ENCODE measurements at regions not wholly inside any gene's neighbourhood (a gene's known extent, or its start where the extent isn't known, plus 50 kb on each side); places are given as distances from the start of the nearest gene placed in this dataset.

DNA sequence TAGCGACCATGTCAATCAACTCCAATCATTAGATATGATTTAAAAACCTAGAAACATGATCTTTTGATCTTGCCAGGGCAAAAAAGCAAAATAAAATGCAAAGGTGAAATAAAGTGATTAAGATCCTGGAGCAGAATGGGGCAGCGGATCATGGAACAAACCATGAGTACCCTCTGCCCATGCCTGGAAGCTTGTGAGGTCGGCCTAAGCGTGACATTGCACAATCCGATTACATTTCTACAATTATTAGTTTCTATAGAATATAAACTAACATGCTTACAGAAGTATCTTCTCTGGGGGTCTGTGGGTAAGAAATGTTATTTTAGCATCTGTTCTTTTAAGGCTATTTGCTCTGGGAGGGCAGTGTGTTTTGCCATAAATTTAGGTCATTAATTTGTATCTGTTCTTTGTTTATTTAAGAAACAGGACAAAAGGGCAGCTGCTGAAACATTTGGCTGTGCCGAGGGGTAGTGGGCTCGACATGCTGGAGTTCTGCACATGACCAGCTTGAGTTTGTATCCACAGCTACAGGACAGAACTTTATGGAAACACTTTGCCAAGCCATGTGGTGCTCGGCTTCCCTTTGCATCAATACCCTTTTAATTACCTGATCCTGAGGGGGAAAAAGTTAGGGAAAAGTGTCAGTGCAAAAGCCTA lies 55.9 kb downstream of the ZBTB18 start:
- TF ChIP-seq, protein P1, sequence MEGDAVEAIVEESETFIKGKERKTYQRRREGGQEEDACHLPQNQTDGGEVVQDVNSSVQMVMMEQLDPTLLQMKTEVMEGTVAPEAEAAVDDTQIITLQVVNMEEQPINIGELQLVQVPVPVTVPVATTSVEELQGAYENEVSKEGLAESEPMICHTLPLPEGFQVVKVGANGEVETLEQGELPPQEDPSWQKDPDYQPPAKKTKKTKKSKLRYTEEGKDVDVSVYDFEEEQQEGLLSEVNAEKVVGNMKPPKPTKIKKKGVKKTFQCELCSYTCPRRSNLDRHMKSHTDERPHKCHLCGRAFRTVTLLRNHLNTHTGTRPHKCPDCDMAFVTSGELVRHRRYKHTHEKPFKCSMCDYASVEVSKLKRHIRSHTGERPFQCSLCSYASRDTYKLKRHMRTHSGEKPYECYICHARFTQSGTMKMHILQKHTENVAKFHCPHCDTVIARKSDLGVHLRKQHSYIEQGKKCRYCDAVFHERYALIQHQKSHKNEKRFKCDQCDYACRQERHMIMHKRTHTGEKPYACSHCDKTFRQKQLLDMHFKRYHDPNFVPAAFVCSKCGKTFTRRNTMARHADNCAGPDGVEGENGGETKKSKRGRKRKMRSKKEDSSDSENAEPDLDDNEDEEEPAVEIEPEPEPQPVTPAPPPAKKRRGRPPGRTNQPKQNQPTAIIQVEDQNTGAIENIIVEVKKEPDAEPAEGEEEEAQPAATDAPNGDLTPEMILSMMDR (IDR thresholded peaks at IDR 0.05; ENCODE audit: control insufficient read depth, extremely low read depth, insufficient read depth), result no peak
- no peak overlapping the region for H3K4me3 ChIP-seq (ENCODE audit: low read depth, low read length)
- DNase-seq (ENCODE audit: low read depth), result no peak

DNA sequence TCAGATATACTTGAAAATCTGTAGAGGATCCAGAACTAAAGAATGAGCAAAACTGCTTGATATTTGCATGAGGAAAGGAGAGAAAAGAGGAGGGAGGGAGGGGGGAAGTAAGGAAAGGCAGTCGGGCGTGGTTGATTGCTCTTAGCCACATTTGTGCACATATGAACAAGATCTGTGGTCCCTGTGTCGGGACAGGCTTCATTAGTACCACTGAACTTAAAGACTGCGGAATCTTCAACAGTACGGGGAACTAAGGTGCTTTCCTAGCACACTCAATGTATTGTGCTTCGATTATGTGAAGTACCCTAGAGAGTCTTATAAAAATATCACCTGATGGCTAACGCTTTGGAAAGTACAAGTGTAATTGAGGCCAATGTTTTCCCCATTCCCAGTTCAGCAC lies 59.9 kb downstream of the ZBTB18 start:
- DNase-seq (ENCODE audit: low read depth), result no peak
- no peak overlapping the region for H3K4me3 ChIP-seq (ENCODE audit: low read depth, low read length)
- TF ChIP-seq, protein P1 (IDR thresholded peaks at IDR 0.05; ENCODE audit: control insufficient read depth, extremely low read depth, insufficient read depth), result no peak

DNA sequence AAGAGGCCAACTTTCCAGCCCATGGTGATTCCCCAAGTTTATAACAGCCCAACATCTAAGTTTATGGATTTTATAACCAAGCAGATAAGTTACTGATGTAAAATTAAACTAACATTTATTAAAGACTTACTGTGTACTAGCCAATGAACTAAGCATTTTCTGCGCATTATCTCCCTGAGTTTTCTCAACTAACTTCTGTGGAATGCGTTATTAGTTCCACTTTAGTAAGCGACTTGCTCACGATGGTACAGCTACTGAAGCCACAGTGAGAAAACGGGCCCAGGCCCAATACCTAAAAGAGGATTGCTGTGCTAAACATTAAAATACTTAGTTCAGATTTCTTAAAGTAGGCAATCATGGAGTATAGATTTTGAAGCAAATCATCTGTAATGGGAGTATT lies 61.0 kb downstream of the ZBTB18 start:
- TF ChIP-seq, protein P1 (IDR thresholded peaks at IDR 0.05; ENCODE audit: control insufficient read depth, extremely low read depth, insufficient read depth), result no peak
- no peak for DNase-seq (ENCODE audit: low read depth)
- no peak overlapping the region for H3K4me3 ChIP-seq (ENCODE audit: low read depth, low read length)

DNA sequence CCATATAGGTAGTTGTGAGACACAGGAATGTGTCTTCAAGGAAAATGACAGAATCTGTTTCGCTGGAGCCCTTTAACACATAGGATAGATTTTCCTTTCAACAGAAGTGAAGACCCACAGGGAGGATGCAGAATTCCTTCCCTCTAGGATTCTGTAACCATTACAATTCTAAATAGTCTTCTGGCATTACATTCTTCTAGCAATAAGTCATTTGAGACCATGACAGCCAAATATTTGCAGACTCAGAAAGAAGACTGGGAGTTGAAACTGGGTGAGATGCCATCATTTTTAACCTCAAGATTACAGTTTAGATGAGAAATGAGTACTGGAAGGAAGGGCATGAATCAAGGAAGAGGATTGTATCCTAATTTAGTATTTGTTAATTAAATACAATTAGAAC lies 61.6 kb downstream of the ZBTB18 start:
- TF ChIP-seq, protein P1 (IDR thresholded peaks at IDR 0.05; ENCODE audit: control insufficient read depth, extremely low read depth, insufficient read depth), result no peak
- no peak for DNase-seq (ENCODE audit: low read depth)
- H3K4me3 ChIP-seq (ENCODE audit: low read depth, low read length), result no peak overlapping the region

DNA sequence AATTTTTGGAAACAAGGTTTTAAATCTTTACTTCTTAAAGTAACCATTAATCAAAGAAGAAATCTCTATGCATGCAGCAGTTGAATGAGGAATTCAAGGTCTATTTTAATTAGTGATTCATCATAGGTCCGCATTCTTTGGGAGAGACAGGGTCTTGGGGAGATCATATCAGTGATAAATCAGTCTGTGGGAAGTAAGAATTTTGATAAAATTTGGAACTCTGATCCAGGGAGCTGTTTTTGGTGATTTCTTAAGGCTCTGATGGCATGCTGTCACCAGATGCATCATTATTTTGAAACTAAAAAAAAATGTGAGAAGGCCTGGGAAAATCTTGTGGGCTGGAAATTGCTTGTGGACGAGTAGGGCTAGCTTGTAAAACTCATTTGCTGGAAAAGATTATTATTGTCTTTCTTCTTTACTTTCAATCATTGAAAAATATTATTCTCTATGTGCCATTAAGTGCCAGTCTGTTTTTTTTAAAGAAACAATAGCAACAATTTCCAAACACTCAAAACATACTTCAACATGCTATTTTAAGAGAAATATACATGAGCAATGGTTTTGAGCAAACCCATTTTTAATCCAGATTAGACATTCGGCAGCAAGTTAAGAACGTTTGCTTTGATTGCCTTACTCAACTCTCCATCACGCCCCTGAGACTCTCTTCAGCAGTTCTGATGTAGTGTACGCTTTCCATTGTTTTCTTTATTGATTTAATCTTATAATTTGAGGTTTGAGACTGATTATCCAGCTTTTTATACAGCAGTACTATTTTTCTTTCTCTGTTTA lies 62.6 kb downstream of the ZBTB18 start:
- DNase-seq (ENCODE audit: low read depth), result no peak
- no peak overlapping the region for H3K4me3 ChIP-seq (ENCODE audit: low read depth, low read length)
- TF ChIP-seq, protein P1 (IDR thresholded peaks at IDR 0.05; ENCODE audit: control insufficient read depth, extremely low read depth, insufficient read depth), result no peak

DNA sequence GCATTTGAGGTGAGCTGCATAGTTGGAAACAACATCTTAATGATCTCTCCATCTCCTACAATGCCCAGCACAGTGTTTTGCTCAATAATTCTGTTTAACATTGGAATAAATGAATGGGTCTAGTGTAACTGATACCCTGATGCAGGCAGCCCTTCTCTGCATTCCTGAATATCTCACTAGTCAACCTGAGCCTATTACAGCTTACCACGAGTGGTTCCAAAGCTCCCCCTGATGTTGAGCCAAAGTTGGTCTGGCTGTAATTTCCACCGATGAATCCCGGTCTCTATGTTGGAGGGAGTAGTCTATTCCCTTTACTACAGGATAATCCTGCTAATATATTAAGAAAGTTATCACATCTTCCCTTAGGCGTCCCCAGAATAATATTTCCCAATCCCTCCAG lies 63.8 kb downstream of the ZBTB18 start:
- H3K4me3 ChIP-seq (ENCODE audit: low read depth, low read length), result no peak overlapping the region
- no peak for DNase-seq (ENCODE audit: low read depth)
- TF ChIP-seq, protein P1 (IDR thresholded peaks at IDR 0.05; ENCODE audit: control insufficient read depth, extremely low read depth, insufficient read depth), result no peak
